Bronchial epithelial cell (primary cell): ENCODE measurements at regions not wholly inside any gene's neighbourhood (a gene's known extent, or its start where the extent isn't known, plus 50 kb on each side); places are given as distances from the start of the nearest gene placed in this dataset.

Experiments
- DNase-seq: peaks from one replicate; pipeline ENCODE4 v3.0.0-alpha.2; 2010; ENCODE audit warnings: low read depth
- FAIRE-seq: peaks from 2 replicates; lab custom pipeline; 2011; peaks lifted over from hg19 to GRCh38; lab: Jason Lieb, UNC
- H3K27me3 ChIP-seq: 2 replicates; pipeline ENCODE4 v1.5.1; 2011; ENCODE audit warnings: low read length; ENCODE audit not compliant: control insufficient read depth, insufficient read depth
- H3K36me3 ChIP-seq: 2 replicates; pipeline ENCODE4 v1.5.1; 2011; ENCODE audit warnings: low read length; ENCODE audit not compliant: control insufficient read depth, insufficient read depth
- H3K4me3 ChIP-seq: 2 replicates; pipeline ENCODE4 v1.5.1; 2011; ENCODE audit warnings: mild to moderate bottlenecking, low read depth, low read length, control low read depth
- TF ChIP-seq, protein P1 (sequence below): IDR thresholded peaks from 2 replicates; pipeline ENCODE4 v1.5.1; 2011; ENCODE audit warnings: mild to moderate bottlenecking, moderate library complexity, low read length, control low read depth, inconsistent platforms; ENCODE audit not compliant: insufficient read depth, severe bottlenecking

DNA sequence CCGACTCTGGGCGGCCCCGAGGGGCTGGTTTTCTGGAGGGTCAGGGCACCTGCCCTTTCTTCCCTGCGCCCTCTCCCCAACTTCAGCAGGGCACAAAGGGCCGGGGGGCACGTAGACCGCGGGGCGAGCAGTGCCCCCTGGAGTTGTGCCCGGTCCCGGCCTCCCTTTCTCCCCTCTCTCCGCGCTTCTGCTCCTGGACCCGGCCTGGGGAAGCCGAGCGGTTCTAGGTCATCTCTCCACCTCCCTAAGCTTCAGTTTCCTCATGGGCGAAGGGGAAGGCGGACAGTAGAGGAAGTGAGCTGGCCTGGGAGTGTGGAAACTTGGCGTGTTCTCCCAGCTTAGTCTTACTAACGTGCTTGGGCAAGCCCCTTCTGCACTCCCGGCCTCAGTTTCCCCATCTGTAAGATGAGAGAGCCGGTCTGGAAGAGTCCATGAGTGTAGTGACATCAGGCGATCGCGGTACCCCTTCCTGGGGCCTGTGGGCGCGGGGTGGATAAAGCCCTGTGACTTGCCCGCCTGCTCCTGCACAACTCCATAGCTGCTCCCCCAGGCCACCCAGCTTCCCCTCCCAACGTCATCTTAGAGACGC lies 158.6 kb upstream of the PARP11 start:
- DNase-seq, result peak; percentile 84
- Histone ChIP-seq H3K4me3 (peak overlapping the region; percentile 32), H3K36me3 (no peaks in the 10 kb centered on the region), H3K27me3 (no peaks in the 10 kb centered on the region)
- no peak for FAIRE-seq
- TF ChIP-seq, protein P1, sequence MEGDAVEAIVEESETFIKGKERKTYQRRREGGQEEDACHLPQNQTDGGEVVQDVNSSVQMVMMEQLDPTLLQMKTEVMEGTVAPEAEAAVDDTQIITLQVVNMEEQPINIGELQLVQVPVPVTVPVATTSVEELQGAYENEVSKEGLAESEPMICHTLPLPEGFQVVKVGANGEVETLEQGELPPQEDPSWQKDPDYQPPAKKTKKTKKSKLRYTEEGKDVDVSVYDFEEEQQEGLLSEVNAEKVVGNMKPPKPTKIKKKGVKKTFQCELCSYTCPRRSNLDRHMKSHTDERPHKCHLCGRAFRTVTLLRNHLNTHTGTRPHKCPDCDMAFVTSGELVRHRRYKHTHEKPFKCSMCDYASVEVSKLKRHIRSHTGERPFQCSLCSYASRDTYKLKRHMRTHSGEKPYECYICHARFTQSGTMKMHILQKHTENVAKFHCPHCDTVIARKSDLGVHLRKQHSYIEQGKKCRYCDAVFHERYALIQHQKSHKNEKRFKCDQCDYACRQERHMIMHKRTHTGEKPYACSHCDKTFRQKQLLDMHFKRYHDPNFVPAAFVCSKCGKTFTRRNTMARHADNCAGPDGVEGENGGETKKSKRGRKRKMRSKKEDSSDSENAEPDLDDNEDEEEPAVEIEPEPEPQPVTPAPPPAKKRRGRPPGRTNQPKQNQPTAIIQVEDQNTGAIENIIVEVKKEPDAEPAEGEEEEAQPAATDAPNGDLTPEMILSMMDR, result no peak

DNA sequence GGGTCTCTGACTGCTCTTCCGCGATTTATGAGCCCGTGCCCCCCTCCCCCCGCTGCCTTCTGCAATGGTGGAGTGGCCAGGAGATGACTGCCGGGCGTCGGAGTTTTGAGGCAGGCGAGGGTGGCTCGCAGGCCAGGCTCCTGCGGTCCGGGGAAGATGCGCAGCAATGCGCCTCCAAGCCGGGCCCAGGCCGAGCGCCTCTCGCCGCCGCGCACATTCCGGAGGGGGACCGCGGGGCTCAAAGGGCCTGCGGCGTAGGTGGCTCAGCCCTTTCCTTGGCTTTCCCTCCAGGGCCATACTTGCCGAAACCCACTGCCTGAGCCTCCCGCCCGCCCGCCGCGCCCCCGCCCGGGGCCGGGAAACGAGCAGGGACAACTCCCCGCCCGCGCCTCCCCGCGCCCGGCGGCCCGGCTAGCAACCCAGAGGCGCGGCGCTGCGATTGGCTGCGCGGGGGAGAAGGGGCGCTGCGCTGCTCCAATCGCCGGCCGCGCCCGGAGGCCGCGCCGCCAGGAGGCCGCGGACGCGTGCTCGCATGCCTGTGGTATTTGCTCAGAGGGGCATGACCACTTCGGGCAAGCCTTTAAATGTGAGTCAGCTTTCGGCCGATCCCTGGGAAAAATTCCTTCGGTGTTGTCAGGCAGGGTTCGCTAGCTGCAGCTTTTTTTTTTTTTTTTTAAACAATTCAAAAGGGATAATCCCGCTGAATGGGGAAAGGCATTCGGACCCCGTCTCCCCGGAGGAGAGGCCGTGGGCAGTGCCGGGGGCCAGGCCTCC lies 157.9 kb upstream of the PARP11 start:
- Histone ChIP-seq H3K4me3 (peak overlapping the region; percentile 32), H3K36me3 (no peaks in the 10 kb centered on the region), H3K27me3 (no peaks in the 10 kb centered on the region)
- FAIRE-seq (no peak), DNase-seq (peak; percentile 97)
- TF ChIP-seq, protein P1, result no peak

DNA sequence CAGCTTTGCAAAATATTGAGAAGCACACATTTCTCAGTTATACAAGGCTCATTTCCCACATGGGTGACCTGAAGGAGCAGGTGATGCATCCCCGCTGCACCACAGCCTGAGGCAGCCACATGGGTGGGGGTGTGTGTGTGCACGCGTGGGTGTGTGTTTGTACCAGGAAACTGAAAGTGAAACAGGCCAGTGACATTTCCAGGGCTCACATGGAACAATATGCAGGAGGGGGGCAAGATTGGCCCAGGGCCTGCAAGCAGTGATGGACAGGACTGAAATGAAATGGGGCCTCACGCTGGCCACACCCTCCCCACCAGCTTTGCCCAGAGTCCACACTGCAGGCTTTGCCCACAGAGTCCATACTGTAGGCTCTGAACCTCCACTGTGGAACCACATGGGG lies 154.2 kb upstream of the PARP11 start:
- FAIRE-seq (no peak), DNase-seq (no peak)
- H3K4me3 ChIP-seq, result no peak overlapping the region
- TF ChIP-seq, protein P1, result no peak
- no peaks in the 10 kb centered on the region for H3K27me3 ChIP-seq
- no peaks in the 10 kb centered on the region for H3K36me3 ChIP-seq

DNA sequence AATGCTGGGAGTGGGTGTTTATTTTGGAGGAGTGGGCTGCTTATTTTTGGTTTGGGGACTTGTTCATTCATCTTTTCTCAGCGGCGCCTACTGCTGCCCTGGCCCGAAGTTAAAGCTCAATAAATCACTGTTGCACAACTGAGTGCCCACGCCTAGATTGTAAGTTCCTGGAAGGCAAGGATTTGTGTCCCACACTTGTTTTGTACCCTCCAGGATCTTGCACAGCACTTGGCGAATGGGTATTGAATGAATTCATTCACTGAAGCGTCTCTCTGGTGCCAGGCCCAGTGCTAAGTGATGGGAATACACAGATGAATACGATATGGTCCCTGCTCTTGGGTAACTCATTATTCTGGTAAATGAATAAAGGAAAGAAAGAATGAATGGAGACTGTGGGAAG lies 153.3 kb upstream of the PARP11 start:
- DNase-seq (no peak), FAIRE-seq (no peak)
- Histone ChIP-seq H3K4me3 (no peak overlapping the region), H3K27me3 (no peaks in the 10 kb centered on the region), H3K36me3 (no peaks in the 10 kb centered on the region)
- TF ChIP-seq, protein P1, result no peak

DNA sequence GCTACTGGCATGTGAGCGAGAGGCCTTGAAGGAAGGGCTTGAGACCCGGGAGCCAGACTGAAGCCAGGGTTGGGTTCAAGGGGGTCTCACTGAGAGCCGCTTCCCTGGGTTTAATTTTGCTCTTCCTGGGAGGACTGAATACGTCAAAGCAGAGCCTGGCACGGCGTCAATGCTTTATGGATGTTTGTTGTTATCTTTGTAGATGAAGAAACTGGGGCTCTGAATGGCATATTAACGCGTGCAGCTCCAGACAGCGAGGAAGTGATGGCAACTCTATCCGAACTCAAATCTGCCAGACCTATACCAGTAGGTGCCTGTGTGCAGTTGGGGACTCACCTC lies 152.8 kb upstream of the PARP11 start:
- Histone ChIP-seq H3K36me3 (no peaks in the 10 kb centered on the region), H3K4me3 (no peak overlapping the region), H3K27me3 (no peaks in the 10 kb centered on the region)
- FAIRE-seq (no peak), DNase-seq (no peak)
- TF ChIP-seq, protein P1, result no peak
